ENCODE measurements at regions not wholly inside any gene's neighbourhood (a gene's known extent, or its start where the extent isn't known, plus 50 kb on each side); places are given as distances from the start of the nearest gene placed in this dataset.

DNA sequence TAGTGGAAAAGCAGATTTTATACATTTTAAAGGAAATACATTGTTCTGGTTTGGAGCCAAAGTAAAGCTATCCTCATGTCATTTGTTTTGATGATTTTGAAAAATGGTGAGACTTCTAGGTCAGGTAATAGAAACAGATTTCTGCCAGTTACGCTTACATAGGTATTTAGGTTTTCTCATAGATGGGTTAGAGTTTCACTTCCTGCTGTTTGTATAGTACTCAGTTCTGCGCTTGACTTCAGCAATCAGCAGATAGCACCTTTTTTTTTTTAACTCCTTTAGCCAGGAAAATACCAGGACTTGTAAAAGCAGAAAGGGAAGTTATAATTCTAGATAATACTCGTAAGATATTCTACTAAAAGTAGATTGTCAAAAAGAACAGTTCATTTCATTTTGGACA lies 209.8 kb upstream of the POM121L12 start:
- TF ChIP-seq, protein P1, sequence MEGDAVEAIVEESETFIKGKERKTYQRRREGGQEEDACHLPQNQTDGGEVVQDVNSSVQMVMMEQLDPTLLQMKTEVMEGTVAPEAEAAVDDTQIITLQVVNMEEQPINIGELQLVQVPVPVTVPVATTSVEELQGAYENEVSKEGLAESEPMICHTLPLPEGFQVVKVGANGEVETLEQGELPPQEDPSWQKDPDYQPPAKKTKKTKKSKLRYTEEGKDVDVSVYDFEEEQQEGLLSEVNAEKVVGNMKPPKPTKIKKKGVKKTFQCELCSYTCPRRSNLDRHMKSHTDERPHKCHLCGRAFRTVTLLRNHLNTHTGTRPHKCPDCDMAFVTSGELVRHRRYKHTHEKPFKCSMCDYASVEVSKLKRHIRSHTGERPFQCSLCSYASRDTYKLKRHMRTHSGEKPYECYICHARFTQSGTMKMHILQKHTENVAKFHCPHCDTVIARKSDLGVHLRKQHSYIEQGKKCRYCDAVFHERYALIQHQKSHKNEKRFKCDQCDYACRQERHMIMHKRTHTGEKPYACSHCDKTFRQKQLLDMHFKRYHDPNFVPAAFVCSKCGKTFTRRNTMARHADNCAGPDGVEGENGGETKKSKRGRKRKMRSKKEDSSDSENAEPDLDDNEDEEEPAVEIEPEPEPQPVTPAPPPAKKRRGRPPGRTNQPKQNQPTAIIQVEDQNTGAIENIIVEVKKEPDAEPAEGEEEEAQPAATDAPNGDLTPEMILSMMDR (IDR thresholded peaks at IDR 0.05), result no peak
- TF ChIP-seq POLR2A (IDR thresholded peaks at IDR 0.05) (no peak), POLR2AphosphoS5 (IDR thresholded peaks at IDR 0.05) (no peak)
